MCF 10A (cell line): ENCODE measurements at regions not wholly inside any gene's neighbourhood (a gene's known extent, or its start where the extent isn't known, plus 50 kb on each side); places are given as distances from the start of the nearest gene placed in this dataset.

Source experiments
- BruUV-seq: library from RNA; stranded (reverse); fragments of 400-500 nt; replicated peaks from 2 replicates; lab custom pipeline; 2021; lab: Mats Ljungman, UMichigan
- CTCF ChIA-PET: fragments of 300-600 bp; sonication (Branson Sonifier 250); formaldehyde crosslinking; extraction: SDS; loops from one replicate; lab custom pipeline; 2021; ENCODE audit warnings: antibody characterized with exemption, inconsistent platforms; lab: Yijun Ruan, JAX
- POLR2A ChIA-PET: fragments of 300-600, 350-650 bp; sonication (Branson Sonifier 250); formaldehyde crosslinking; extraction: SDS; loops from one replicate; lab custom pipeline; 2020; ENCODE audit warnings: antibody characterized with exemption, inconsistent platforms; lab: Yijun Ruan, JAX
- DNase-seq: peaks from one replicate; pipeline ENCODE4 v3.0.0-alpha.2; 2018; ENCODE audit not compliant: unreplicated experiment
- H3K27ac Mint-ChIP-seq: one replicate; pipeline ENCODE4 v1.8.0; 2022; ENCODE audit warnings: mild to moderate bottlenecking, low read depth, mixed read lengths; ENCODE audit not compliant: unreplicated experiment
- H3K27me3 Mint-ChIP-seq: one replicate; pipeline ENCODE4 v1.8.0; 2022; ENCODE audit warnings: mixed read lengths; ENCODE audit not compliant: insufficient read depth, unreplicated experiment
- H3K36me3 Mint-ChIP-seq: one replicate; pipeline ENCODE4 v1.8.0; 2022; ENCODE audit warnings: mild to moderate bottlenecking, moderate library complexity, mixed read lengths; ENCODE audit not compliant: insufficient read depth, unreplicated experiment
- H3K4me1 Mint-ChIP-seq: one replicate; pipeline ENCODE4 v1.8.0; 2022; ENCODE audit warnings: mixed read lengths; ENCODE audit not compliant: insufficient read depth, unreplicated experiment
- H3K4me3 Mint-ChIP-seq: one replicate; pipeline ENCODE4 v1.8.0; 2022; ENCODE audit warnings: mild to moderate bottlenecking, moderate library complexity, mixed read lengths; ENCODE audit not compliant: unreplicated experiment
- H3K9me3 Mint-ChIP-seq: one replicate; pipeline ENCODE4 v1.8.0; 2022; ENCODE audit warnings: mixed read lengths; ENCODE audit not compliant: unreplicated experiment
- intact Hi-C: fragments of 100-400 bp; cut with micrococcal nuclease; formaldehyde crosslinking; loops from 2 replicates; pipeline ENCODE4 v1.14.1; 2022
- TF ChIP-seq, protein P1 (sequence below): fragments of 200-600 bp; IDR thresholded peaks from one replicate; pipeline ENCODE4 v1.8.0; 2022; ENCODE audit warnings: antibody characterized with exemption, mild to moderate bottlenecking; ENCODE audit not compliant: unreplicated experiment

DNA sequence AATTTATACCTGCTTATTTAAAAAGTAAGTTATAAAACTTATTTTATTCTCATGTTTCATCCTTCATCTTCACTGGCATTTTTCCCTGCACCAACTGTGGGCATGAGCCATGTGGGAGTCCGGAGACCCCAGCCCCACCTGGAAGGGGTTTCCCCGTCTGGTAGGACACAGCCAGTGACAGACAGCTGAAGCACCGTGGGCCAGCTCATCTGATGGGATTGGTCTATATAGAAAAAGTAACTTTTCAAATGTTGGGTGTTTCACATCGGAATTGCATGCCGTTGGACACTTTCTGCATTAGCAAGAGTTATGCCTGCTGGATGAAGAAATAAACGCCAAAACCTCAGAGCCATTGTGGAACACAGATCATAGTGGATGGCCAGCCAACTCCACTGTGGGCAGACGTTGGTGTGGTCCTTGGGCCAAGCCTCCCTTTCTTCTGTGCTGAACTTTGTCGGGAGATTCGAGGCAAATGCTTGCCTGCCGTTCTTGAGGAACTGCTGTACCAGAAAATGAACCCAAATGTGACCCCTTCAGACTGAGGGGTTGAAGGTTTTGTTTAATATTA, 1329.3 kb downstream of the TBC1D22A start:
- H3K27ac Mint-ChIP-seq = no peak overlapping the region
- ChIA-PET CTCF (no interaction called here), POLR2A (no interaction called here)
- TF ChIP-seq, protein P1, sequence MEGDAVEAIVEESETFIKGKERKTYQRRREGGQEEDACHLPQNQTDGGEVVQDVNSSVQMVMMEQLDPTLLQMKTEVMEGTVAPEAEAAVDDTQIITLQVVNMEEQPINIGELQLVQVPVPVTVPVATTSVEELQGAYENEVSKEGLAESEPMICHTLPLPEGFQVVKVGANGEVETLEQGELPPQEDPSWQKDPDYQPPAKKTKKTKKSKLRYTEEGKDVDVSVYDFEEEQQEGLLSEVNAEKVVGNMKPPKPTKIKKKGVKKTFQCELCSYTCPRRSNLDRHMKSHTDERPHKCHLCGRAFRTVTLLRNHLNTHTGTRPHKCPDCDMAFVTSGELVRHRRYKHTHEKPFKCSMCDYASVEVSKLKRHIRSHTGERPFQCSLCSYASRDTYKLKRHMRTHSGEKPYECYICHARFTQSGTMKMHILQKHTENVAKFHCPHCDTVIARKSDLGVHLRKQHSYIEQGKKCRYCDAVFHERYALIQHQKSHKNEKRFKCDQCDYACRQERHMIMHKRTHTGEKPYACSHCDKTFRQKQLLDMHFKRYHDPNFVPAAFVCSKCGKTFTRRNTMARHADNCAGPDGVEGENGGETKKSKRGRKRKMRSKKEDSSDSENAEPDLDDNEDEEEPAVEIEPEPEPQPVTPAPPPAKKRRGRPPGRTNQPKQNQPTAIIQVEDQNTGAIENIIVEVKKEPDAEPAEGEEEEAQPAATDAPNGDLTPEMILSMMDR = no peak
- no TSS peak for BruUV-seq
- H3K4me3 Mint-ChIP-seq = no peak overlapping the region
- no peaks in the 10 kb centered on the region for H3K36me3 Mint-ChIP-seq
- DNase-seq = no peak
- H3K4me1 Mint-ChIP-seq = no peaks in the 10 kb centered on the region
- H3K27me3 Mint-ChIP-seq = no peaks in the 10 kb centered on the region
- H3K9me3 Mint-ChIP-seq = peaks cover 7% of the 10 kb centered on the region
- intact Hi-C loops = no loop called here

DNA sequence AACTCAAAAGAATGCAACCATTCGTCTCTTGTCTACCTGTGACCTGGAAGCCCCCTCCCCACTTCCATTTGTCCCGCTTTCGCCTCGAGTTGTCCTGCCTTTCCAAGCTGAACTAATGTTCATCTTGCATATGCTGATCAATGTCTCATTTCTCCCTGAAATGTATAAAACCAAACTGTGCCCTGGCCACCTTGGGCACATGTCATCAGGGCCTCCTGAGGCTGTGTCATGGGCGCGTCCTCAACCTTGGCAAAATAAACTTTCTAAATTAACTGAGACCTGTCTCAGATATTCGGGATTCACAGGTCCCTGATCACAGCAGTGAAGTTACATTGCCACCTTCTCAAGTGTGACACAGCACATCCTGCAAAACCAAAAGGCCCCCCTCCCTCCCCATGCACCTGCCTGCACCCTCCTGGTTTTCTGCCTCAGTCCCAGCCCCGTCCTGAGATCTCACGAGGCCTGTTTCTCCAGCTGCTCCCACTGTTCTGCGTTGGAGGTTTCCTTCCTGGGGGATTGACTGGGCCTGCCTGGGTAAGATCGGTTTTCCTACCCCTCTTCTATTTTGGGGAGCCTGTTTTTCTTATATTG, 1328.7 kb downstream of the TBC1D22A start:
- Mint-ChIP-seq H3K4me1 (no peaks in the 10 kb centered on the region), H3K36me3 (no peaks in the 10 kb centered on the region), H3K9me3 (peaks cover 7% of the 10 kb centered on the region), H3K4me3 (no peak overlapping the region), H3K27ac (no peak overlapping the region), H3K27me3 (no peaks in the 10 kb centered on the region)
- TF ChIP-seq, protein P1 = no peak
- CTCF ChIA-PET = no interaction called here
- POLR2A ChIA-PET = no interaction called here
- no TSS peak for BruUV-seq
- DNase-seq = no peak
- intact Hi-C loops = no loop called here

DNA sequence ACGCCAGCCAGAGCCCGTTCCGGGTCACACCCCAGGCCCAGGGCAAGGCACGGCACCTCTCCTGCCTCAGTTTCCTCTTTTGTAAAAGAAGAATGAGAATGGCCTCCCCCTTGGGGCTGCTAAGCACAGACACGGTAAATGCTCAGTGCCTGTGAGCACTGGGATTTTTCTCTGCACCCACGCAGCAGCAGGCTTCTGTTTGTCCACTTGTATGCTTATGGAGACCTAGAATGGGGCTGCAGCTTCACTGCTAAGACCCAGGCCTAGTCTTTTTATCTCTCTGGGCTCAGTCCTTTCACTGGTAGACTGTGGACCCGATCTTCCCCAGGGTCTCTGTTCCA, 1327.9 kb downstream of the TBC1D22A start:
- no peaks in the 10 kb centered on the region for H3K4me1 Mint-ChIP-seq
- no TSS peak for BruUV-seq
- no peaks in the 10 kb centered on the region for H3K36me3 Mint-ChIP-seq
- TF ChIP-seq, protein P1 = no peak
- H3K4me3 Mint-ChIP-seq = peak overlapping the region; percentile 52
- DNase-seq = no peak
- intact Hi-C loops = no loop called here
- H3K27ac Mint-ChIP-seq = no peak overlapping the region
- POLR2A ChIA-PET = no interaction called here
- peaks cover 11% of the 10 kb centered on the region for H3K9me3 Mint-ChIP-seq
- no peaks in the 10 kb centered on the region for H3K27me3 Mint-ChIP-seq
- CTCF ChIA-PET = no interaction called here

DNA sequence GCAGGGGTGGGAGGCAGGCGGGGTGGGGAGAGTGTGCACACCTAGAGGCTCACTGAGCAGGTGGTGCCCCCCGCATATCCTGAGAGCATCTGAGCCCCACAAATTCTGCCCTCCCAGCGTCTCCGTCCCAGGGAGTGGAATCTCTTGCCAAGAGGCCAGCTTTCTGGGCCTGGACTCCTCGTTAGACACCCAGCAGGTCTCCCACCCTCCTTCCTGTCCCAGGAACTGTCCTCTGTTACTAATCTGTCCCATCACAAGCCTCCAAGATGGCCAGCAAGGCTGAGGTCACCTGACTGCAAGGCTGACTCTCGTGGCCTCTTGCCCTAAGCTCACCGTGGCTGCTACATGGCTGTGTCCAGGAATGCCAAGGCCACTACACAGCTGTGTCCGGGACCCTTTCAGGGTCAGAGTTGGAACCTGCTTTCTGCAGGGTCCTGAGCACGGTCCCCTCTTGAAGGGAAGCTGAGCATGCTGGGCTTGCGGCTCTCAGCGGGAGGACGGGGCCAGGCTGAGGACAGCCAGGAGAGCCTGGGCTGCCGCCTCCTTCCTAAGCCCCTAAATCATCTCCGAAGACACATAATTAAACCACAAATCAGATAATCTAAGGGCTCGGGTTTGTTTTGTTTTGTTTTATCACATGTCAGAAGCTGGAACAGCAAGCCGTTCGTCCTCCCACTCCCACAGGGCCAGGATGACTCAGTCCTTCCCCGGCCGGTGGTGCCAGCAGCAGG, 1327.3 kb downstream of the TBC1D22A start:
- ChIA-PET POLR2A (no interaction called here), CTCF (no interaction called here)
- Mint-ChIP-seq H3K27ac (no peak overlapping the region), H3K4me3 (no peak overlapping the region), H3K27me3 (no peaks in the 10 kb centered on the region), H3K36me3 (no peaks in the 10 kb centered on the region), H3K9me3 (peaks cover 9% of the 10 kb centered on the region), H3K4me1 (no peaks in the 10 kb centered on the region)
- TF ChIP-seq, protein P1 = no peak
- DNase-seq = no peak
- intact Hi-C loops = no loop called here
- BruUV-seq = no TSS peak
